ENCODE measurements at regions not wholly inside any gene's neighbourhood (a gene's known extent, or its start where the extent isn't known, plus 50 kb on each side); places are given as distances from the start of the nearest gene placed in this dataset.

GRCh38 chr18:11553098-11553940 is 56.1 kb upstream of the SLC35G4 start:
- DNase-seq (ENCODE audit: low read depth) = peak; percentile 26
- TF ChIP-seq CTCF (conservative IDR thresholded peaks at IDR 0.05; ENCODE audit: low read depth, low read length) = peak; percentile 97
- no peak overlapping the region for H3K4me3 ChIP-seq (ENCODE audit: low read length)

DNA sequence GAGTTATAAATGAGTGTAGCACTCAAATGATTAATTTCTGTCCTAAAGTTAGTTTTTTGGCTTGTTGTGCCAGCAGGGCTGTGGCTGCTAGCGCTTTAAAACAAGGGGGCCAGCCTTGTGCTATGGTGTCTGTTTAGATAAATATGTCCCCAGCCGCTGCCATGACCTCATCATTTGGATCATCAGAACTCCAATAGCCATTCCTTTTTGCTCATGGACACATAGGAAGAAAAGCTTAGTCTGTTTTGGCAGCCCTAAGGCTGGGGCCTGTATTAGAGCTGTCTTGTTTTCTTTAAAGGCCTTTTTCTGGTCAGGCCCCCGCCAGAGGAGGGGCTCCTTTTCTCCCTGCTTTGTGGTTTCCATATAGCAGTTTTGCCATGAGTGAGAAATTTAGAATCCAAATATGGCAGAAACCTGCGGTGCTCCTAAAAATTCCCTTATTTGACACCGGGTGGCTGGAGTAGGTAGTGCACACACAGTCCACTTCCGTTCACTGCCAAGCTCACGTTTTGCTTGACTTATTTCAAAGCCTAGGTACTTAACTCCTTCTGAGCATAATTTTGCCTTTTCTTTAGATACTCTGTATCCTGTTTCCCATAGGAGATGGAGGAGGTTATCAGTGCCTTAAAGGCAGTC is 60.4 kb upstream of the SLC35G4 start:
- TF ChIP-seq CTCF (conservative IDR thresholded peaks at IDR 0.05; ENCODE audit: low read depth, low read length) = peak; percentile 14
- no peak for DNase-seq (ENCODE audit: low read depth)
- H3K4me3 ChIP-seq (ENCODE audit: low read length) = no peak overlapping the region

DNA sequence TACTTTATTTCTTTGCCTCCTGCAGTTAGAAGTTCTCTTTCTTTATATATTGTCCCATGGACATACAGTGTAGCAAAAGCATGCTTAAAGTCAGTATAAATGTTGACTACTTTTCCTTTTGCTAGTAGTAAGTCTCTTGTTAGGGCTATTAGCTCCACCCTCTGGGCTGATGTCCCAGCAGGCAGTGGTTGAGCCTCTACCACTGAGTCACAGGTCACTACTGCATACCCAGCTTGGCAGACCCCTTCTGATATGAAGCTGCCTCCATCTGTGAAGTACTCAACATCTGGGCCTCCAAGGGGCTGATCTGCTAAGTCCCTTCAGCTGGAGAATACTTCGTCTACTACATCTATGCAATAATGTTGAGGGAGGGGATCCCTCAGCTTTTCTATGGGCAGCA is 61.0 kb upstream of the SLC35G4 start:
- DNase-seq (ENCODE audit: low read depth) = no peak
- H3K4me3 ChIP-seq (ENCODE audit: low read length) = no peak overlapping the region
- no peak for TF ChIP-seq CTCF (conservative IDR thresholded peaks at IDR 0.05; ENCODE audit: low read depth, low read length)

GRCh38 chr18:11544060-11544633 is 65.2 kb upstream of the SLC35G4 start:
- DNase-seq (ENCODE audit: low read depth) = no peak
- TF ChIP-seq CTCF (conservative IDR thresholded peaks at IDR 0.05; ENCODE audit: low read depth, low read length) = no peak
- no peak overlapping the region for H3K4me3 ChIP-seq (ENCODE audit: low read length)

GRCh38 chr18:11541179-11541578 is 68.2 kb upstream of the SLC35G4 start:
- no peak for DNase-seq (ENCODE audit: low read depth)
- no peak overlapping the region for H3K4me3 ChIP-seq (ENCODE audit: low read length)
- no peak for TF ChIP-seq CTCF (conservative IDR thresholded peaks at IDR 0.05; ENCODE audit: low read depth, low read length)

- no peak for TF ChIP-seq CTCF (conservative IDR thresholded peaks at IDR 0.05; ENCODE audit: low read depth, low read length)
- H3K4me3 ChIP-seq (ENCODE audit: low read length) = no peak overlapping the region
- DNase-seq (ENCODE audit: low read depth) = no peak
Measured at GRCh38 chr18:11533942-11534496, 75.4 kb upstream of the SLC35G4 start.

Data from retinal pigment epithelial cell (primary cell).